Stimulated activated CD4-positive, alpha-beta T cell treated with anti-CD3 and anti-CD28 coated beads, Interleukin-15, amount 100 ng/mL, for 48 hours (primary cell): ENCODE measurements at regions not wholly inside any gene's neighbourhood (a gene's known extent, or its start where the extent isn't known, plus 50 kb on each side); places are given as distances from the start of the nearest gene placed in this dataset.
"Not testable (repeated sequence)": the region's sequence is repeated elsewhere in the genome, so short reads cannot be mapped to it uniquely, and the experiment has no call there.

ENCODE experiments used
- DNase-seq, 2 donors: peaks; one replicate each; pipeline ENCODE4 v3.0.0-alpha.2; 2020; ENCODE audit warnings: low read depth in 2 of 2

- DNase-seq = no peak
Measured at GRCh38 chr4:103415801-103416200, 217.7 kb upstream of the CENPE start.

DNA sequence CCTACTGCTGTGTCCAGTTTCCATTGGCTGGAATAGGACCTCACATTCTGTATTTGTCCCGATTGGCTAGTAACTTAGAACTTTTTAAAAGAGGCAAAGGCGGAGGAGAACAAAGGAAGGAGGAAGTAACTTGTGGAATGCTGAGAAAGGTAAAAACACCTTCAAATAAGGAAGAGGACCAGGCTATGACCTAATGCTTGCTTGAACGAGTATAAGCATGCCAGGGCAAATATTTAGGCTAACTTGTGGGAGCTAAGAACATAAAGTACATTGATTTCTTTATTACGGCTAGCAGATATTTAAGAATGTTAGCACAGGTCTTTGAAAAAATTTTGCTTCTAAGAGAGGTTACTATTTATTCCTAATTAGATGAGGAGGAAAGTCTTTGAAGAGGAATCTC is 214.5 kb upstream of the CENPE start:
- not testable (repeated sequence) for DNase-seq

- no peak for DNase-seq
Measured at GRCh38 chr4:103410386-103410785, 212.2 kb upstream of the CENPE start.

DNA sequence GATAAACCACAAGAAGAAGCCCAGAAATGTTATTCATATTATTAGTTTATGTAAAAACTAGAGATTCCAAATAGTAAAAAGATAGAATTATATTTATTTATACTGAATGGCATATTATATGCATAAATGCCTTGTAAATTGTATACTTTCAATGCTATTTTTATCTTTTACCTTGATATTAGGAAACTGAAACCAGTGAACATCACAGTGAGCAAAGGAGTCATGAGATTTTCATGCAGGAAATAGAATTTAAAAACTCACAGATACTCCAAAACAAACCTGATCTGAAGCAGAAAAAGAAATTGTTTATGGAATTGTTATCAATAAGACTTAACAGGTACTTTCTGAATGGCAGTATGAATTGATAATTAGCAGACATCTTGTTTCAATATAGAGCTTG is 207.3 kb upstream of the CENPE start:
- DNase-seq = no peak

DNA sequence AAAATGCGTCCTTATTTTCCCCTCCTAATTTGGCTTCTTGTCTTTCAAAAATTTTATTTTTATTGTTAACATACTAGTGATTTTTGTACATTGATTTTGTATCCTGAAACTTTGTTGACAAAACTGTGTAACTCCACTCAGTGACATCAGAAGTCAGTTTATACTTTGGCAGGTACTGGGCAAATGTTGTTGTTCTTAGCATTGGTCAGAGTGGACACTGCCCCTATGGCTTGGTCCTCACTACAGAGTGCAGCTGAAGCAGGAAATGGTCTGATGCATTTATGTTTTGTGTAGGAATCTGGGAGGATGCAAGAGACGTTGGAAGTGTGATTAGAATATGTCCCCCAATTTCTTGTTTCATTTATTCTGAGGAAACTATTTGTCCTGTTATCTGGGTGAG is 205.5 kb upstream of the CENPE start:
- no peak for DNase-seq

DNA sequence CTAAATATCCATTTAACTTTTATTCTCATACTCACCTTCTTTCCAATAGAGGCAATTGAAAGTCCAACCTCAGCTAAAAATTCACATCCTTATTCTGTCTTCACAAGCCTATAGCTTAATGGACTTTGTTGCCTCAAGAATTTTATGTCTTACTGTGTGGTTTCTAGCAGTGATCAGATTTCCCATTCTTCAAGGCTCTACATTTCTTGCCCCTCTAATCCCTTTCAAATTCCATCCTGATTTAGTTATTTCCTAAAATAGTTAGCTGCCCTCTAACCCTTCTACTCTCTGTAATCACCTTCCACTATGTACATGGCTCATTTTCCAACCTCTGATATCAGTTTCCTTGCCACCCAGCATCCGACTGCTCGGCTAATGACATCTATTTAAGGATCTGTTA is 204.1 kb upstream of the CENPE start:
- DNase-seq = no peak

DNA sequence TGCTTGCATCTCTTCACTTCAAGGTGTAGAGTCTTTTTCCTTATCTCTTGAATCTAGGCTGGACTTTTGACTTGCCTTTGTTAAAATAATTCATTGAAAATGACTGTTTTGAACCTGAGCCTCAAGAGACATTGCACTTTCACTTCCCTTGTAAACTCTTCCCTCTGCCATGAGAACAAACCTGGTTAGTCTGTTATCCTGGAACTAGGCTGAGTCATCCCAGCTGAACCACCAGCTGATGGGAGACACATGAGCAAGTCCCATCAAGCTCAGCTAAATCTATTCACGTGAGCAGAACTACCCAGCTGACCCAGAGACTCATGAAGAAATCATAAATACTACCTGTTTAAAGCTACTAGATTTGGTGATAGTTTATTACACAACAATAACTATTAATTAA is 202.3 kb upstream of the CENPE start:
- DNase-seq = no peak

DNA sequence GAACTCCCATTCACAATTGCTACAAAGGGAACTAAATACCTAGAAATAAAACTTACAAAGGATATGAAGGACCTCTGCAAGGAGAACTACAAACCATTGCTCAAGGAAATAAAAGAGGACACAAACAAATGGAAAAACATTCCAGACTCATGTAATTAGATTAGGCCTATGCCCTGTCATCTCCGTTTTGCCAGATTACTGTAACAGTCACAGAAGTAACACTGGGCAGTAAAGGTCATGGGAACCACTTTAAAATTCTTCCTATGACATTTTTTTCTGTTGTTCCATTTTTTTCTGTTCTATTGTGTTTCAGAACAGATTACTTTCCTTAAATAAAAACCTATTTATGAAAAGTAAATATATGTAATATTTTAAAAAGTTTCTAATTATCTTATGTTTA is 199.4 kb upstream of the CENPE start:
- DNase-seq = no peak

DNA sequence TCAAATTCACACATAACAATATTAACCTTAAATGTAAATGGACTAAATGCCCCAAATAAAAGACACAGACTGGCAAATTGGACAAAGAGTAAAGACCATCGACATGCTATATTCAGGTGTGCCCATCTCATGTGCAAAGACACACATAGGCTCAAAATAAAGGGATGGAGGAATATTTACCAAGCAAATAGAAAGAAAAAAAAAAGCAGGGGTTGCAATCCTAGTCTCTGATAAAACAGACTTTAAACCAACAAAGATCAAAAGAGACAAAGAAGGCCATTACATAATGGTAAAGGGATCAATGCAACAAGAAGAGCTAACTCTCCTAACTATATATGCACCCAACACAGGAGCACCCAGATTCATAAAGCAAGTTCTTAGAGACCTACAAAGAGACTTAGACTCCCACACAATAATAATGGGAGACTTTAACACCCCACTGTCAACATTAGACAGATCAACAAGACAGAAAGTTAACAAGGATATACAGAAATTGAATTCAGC is 189.4 kb upstream of the CENPE start:
- not testable (repeated sequence) for DNase-seq

DNA sequence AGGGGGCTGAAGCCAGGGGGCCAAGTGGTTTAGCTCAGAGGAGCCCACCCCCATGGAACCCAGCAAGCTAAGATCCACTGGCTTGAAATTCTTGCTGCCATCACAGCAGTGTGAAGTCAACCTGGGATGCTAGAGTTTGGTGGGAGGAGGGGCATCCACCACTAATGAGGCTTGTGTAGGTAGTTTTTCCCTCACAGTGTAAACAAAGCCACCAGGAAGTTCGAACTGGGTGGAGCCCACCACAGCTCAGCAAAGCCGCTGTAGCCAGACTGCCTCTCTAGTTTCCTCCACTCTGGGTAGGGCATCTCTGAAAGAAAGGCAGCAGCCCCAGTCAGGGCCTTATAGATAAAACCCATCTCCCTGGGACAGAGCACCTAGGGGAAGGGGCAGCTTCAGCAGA is 187.4 kb upstream of the CENPE start:
- DNase-seq = not testable (repeated sequence)

DNA sequence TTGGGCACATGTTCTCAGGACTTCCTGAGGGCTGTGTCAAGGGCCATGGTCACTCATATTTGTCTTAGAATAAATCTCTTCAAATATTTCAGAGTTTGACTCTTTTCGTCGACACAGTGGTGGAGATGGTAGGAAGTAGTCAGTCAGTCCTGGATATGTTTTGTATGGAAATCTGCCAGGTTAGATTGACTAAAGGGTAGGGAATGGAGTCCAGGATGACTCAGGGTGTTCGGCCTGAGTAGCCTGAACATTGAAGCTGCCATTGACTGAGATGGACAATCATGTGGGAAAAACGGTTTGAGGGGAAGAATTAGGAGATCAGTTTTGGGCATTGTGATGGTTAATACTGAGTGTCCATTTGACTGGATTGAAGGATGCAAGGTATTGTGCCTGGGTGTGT is 177.1 kb upstream of the CENPE start:
- no peak for DNase-seq

GRCh38 chr4:103374758-103375157 is 176.6 kb upstream of the CENPE start:
- DNase-seq = no peak

DNA sequence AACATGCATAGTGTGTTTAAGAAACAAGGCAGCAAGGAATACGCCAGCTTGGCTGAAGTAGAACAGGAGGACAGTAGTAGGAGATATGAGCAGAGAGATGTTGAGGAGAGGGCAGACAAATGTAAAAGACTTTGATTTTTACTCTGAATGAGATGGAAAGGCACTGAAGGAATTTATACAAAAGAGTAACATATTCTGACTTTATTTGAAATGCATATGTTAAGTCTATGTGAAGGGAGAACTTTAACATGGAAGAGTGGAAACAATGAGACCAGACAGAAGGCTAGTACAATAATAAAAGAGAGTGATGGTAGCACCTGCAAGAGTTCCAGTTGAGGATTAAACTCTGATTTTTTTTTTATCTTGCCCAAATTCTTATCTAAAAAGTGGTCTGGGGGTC is 176.2 kb upstream of the CENPE start:
- DNase-seq = no peak

DNA sequence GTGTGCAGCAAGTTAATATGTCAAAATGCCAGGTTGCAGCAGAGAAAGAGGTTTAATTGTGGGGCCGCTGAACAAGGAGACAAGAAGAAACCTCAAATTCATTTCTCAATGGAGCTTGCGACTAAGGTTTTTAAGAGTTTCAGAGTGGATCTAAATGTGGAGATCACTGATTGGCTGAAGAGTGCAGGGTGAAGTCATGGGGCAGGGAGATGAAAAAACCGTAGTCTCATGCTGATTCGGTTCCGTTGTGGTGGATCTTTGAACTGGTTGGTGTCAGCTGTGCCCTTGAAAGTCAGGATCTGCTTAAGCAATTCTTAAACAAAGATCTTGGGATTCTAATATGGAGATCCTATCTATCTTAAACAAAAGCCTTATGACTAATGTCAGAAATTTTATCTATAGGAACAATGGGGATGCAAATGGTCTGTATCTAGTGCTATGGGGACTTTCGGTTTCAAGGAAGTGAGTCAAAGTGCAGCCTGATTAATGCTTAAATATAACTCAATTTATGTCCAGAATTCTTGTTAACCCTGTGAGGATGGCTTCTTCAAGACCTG is 173.9 kb upstream of the CENPE start:
- DNase-seq = no peak

DNA sequence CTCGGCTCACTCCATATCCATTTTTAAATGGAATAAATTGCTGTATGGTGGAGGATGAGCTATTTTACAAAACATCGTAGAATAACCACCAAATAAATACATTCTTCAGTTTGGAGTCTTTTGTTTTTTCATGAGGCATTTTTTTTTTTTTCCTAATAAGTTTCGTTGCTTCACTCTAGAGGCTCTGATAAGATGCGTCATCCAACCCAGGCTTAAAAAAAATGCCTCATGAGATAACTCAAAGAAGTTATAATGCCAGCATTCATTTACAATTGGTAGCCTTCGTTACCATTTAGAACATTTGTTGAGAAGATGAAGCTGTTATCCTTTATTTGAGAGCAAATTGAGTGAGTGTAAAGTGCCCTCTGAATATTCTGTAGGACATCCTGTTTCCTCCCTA is 172.2 kb upstream of the CENPE start:
- no peak for DNase-seq

DNA sequence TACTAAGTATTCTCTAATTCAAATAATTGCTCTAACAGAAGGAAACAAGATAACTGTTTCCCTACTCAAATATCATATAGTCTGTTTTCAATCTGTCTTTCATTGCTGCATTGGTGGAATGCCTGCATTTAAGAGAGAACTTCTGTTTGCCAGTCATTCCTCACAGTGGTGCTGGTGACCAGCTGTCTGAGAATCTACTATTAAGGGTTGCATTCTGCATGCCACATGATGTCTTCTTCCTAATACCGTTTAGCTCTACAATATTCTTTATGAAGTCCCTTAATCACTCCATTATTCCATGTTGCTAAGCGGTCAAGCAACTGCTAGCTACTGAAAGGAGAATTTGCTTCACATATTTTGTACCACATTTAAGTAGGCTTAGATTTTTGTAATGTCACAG is 167.1 kb upstream of the CENPE start:
- DNase-seq = no peak

DNA sequence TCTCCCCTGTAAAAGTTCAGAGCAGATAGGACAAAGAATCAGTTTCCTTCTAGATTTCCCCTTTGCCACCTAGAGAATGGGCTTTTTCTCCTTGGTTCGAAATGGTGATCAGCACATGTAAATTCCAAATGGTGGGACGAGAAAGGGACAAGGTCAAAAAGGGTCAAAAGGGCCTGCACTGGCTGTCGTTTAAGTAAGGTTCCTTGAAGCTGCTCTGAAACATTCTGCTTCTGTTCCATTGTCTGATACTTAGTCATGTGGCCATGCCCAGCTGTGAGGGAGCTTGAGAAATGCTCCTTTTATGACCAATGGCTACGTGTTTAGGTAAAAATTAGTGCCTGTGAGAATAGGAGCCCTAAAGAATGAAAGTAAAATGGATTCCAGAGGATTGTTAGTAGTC is 165.9 kb upstream of the CENPE start:
- DNase-seq = no peak

DNA sequence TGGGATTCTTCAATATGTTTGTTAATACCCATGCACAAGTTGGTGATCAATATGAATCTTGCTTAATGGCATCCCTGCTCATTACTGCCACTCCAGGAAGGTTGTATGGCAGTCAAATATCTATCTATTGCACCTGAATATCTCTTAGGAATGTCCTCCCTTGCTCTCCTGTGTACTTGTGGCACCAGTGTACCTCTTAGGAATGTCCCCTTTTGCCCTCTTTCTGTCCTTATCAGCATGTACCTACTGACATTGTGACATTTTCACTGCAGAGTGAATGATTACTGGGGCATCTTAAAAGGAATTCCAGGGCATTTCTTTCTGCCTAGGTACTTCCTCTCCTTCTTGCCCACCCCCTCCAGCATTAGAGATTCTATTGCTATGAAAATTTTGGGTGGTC is 163.8 kb upstream of the CENPE start:
- DNase-seq = no peak

GRCh38 chr4:103359900-103360299 is 161.8 kb upstream of the CENPE start:
- no peak for DNase-seq

- DNase-seq = no peak
Measured at GRCh38 chr4:103354006-103354405, 155.9 kb upstream of the CENPE start.

- no peak for DNase-seq
Measured at GRCh38 chr4:103329642-103330041, 131.5 kb upstream of the CENPE start.

DNA sequence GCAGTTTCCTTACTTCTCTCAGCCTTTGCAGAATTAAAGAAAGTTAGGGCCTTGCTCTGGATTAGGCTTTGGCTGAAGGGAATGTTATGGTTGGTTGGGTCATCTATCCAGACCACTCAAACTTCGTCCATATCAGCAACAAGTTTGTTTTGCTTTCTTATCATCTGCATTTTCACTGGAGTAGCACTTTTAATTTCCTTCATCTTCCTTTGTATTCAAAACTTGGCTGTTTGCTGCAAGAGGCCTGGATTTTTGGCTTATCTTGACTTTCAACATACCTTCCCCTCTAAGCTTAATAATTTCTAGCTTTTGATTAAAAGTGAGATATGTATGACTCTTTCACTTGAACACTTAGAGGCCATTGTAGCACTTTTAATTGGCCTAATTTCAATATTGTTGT is 126.7 kb upstream of the CENPE start:
- no peak for DNase-seq

- no peak for DNase-seq
Measured at GRCh38 chr4:103318327-103318726, 120.2 kb upstream of the CENPE start.

DNA sequence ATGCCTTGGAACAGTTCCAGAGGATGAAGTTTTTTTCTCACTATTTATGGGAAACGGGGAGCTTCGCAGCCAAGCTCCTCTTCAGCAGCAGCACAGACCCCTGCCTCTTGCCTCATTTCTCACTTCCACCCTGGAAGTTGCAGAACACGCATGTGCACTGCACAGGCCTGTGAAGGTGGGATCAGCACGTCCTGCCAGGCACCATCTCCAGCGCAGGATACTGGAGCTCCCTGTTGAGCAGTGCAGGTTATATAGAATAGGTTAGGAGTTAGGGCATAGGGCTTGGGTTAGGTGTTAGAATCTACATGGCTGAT is 110.1 kb upstream of the CENPE start:
- DNase-seq = no peak
